ENCODE measurements at regions not wholly inside any gene's neighbourhood (a gene's known extent, or its start where the extent isn't known, plus 50 kb on each side); places are given as distances from the start of the nearest gene placed in this dataset.
A peak's percentile ranks its signal among the peaks of the same experiment; 100 is the strongest.

- H3K36me3 ChIP-seq (ENCODE audit: control insufficient read depth in 2 of 2, insufficient read depth in 2 of 2, low read length in 1 of 2) = no peaks in the 10 kb centered on the region
- peaks cover 8 to 23% of the 10 kb centered on the region in 2 experiments for H3K27me3 ChIP-seq (replicated peaks in 1 of 2; ENCODE audit: control insufficient read depth in 2 of 2, insufficient read depth in 2 of 2, low read length in 1 of 2)
- intact Hi-C loops (cut with micrococcal nuclease; ENCODE audit: unreplicated experiment) = loop anchor here (10.0 kb wide), 1 partner anchor 428 kb away; no protein-coding TSS in a partner anchor
- SMC1A ChIA-PET (ENCODE audit: uncharacterized antibody, unreplicated experiment) = no interaction called here
- no peaks in the 10 kb centered on the region for H3K4me1 ChIP-seq (ENCODE audit: control insufficient read depth, insufficient read depth, low read length)
- in situ Hi-C loops (cut with MboI) = no loop called here
- H3K79me2 ChIP-seq (ENCODE audit: control insufficient read depth, insufficient read depth, low read length) = no peaks in the 10 kb centered on the region
- 53% methylated on average over 28 of the region's 29 CpGs for WGBS (ENCODE audit: insufficient coverage, insufficient replicate concordance, low lambda C conversion rate, missing lambda C conversion rate)
- no peak overlapping the region for H2AFZ ChIP-seq (ENCODE audit: control insufficient read depth, low read depth, low read length)
- FAIRE-seq = no peak
- no peak for TF ChIP-seq STAT3 (IDR thresholded peaks at IDR 0.05; ENCODE audit: low read depth, low read length)
- TF ChIP-seq IRF4 (IDR thresholded peaks at IDR 0.05; ENCODE audit: low read depth, low read length) = no peak
- TF ChIP-seq NFXL1 (IDR thresholded peaks at IDR 0.05; ENCODE audit: borderline replicate concordance) = no peak
- no peak for TF ChIP-seq SRF (IDR thresholded peaks at IDR 0.05; ENCODE audit: low read depth in 2 of 2, low read length in 2 of 2)
- TF ChIP-seq CTCF (IDR thresholded peaks at IDR 0.05 in 2 of 3, conservative IDR thresholded peaks at IDR 0.05 in 1 of 3; ENCODE audit: control insufficient read depth in 2 of 3, extremely low read depth in 1 of 3, insufficient read depth in 1 of 3, low read depth in 3 of 3, low read length in 3 of 3) = no peak
- no peak for TF ChIP-seq HSF1 (IDR thresholded peaks at IDR 0.05; ENCODE audit: low read depth, low read length)
- no peak for TF ChIP-seq POLR2A (IDR thresholded peaks at IDR 0.05; ENCODE audit: low read depth, low read length)
- no peak for TF ChIP-seq TARDBP (IDR thresholded peaks at IDR 0.05; ENCODE audit: borderline replicate concordance)
- no peak for TF ChIP-seq USF1 (IDR thresholded peaks at IDR 0.05; ENCODE audit: borderline replicate concordance, extremely low read length, insufficient read depth, low read depth, low read length)
- TF ChIP-seq CEBPZ (IDR thresholded peaks at IDR 0.05; ENCODE audit: low read depth, low read length) = no peak
- TF ChIP-seq NRF1 (conservative IDR thresholded peaks at IDR 0.05; ENCODE audit: low read depth, low read length) = no peak
- TF ChIP-seq BACH1 (IDR thresholded peaks at IDR 0.05; ENCODE audit: borderline replicate concordance) = no peak
- no peak for TF ChIP-seq POU2F2 (IDR thresholded peaks at IDR 0.05; ENCODE audit: borderline replicate concordance, low read depth, low read length)
- no peak for TF ChIP-seq HDAC2 (IDR thresholded peaks at IDR 0.05)
- no peak for TF ChIP-seq NR2F1 (conservative IDR thresholded peaks at IDR 0.05)
- no peak for TF ChIP-seq STAT1 (conservative IDR thresholded peaks at IDR 0.05)
- no peak for TF ChIP-seq TAF1 (IDR thresholded peaks at IDR 0.05; ENCODE audit: borderline replicate concordance, low read depth, low read length)
- TF ChIP-seq KLF5 (IDR thresholded peaks at IDR 0.05; ENCODE audit: partially characterized antibody) = no peak
- no peak overlapping the region for H3K9ac ChIP-seq (ENCODE audit: control insufficient read depth, insufficient read depth, low read length)
- RAD21 ChIA-PET (ENCODE audit: unreplicated experiment) = no interaction called here
- POLR2A ChIA-PET = no interaction called here
- CTCF ChIA-PET = no interaction called here
- H3K27ac ChIP-seq (ENCODE audit: control insufficient read depth, insufficient read depth) = no peak overlapping the region
- DNase-seq (ENCODE audit: low read depth, low spot score) = no peak
- no TSS peak for BruUV-seq (replicated peaks)
- ATAC-seq = no peak
- H4K20me1 ChIP-seq (ENCODE audit: control insufficient read depth, insufficient read depth) = no peaks in the 10 kb centered on the region; the same call in 1 of the 2 replicates
- H3K4me3 ChIP-seq = no peak overlapping the region
- peak overlapping the region; percentile 84 for H3K4me2 ChIP-seq (ENCODE audit: control insufficient read depth, insufficient read depth)
- H3K9me3 ChIP-seq (replicated peaks; ENCODE audit: control insufficient read depth, insufficient read depth, low read length) = no peaks in the 10 kb centered on the region; the same call in 2 of the 3 replicates
These were observed 145.6 kb upstream of the ZNF536 start for GRCh38 chr19:30226464-30227011.
